HEK293 (cell line): ENCODE measurements at regions not wholly inside any gene's neighbourhood (a gene's known extent, or its start where the extent isn't known, plus 50 kb on each side); places are given as distances from the start of the nearest gene placed in this dataset.

Experiments
- HOXA7 ChIP-seq: sonication (generic); formaldehyde crosslinking; IDR thresholded peaks from 2 replicates; pipeline ENCODE4 v1.8.1; 2022; ENCODE audit warnings: missing genetic modification reagents, borderline replicate concordance
- KLF16 ChIP-seq: fragments of 450-650 bp; formaldehyde crosslinking; IDR thresholded peaks from 2 replicates; pipeline ENCODE4 v1.5.1; 2017; ENCODE audit warnings: missing biosample characterization, missing genetic modification characterization
- REPIN1 ChIP-seq: fragments of 450-650 bp; formaldehyde crosslinking; IDR thresholded peaks from 2 replicates; pipeline ENCODE4 v1.5.1; 2017; ENCODE audit warnings: missing biosample characterization, missing genetic modification characterization, low read depth
- TCF7L2 ChIP-seq: IDR thresholded peaks from 2 replicates; pipeline ENCODE4 v1.6.1; 2011; ENCODE audit warnings: low read depth, mild to moderate bottlenecking, inconsistent platforms, low read length, moderate library complexity, borderline replicate concordance
- ZBTB21 ChIP-seq: fragments of 450-650 bp; formaldehyde crosslinking; IDR thresholded peaks from 2 replicates; pipeline ENCODE4 v1.5.1; 2017; ENCODE audit warnings: missing biosample characterization, missing genetic modification characterization
- ZNF23 ChIP-seq: fragments of 450-650 bp; formaldehyde crosslinking; IDR thresholded peaks from 2 replicates; pipeline ENCODE4 v1.5.1; 2016; ENCODE audit warnings: missing biosample characterization, missing genetic modification characterization, borderline replicate concordance
- ZNF248 ChIP-seq: fragments of 450-650 bp; formaldehyde crosslinking; IDR thresholded peaks from 2 replicates; pipeline ENCODE4 v1.5.1; 2017; ENCODE audit warnings: missing biosample characterization, missing genetic modification characterization
- ZNF416 ChIP-seq: fragments of 450-650 bp; formaldehyde crosslinking; IDR thresholded peaks from 2 replicates; pipeline ENCODE4 v1.5.1; 2016; ENCODE audit warnings: missing biosample characterization, missing genetic modification characterization
- TF ChIP-seq, protein P1 (sequence below): fragments of 450-650 bp; formaldehyde crosslinking; IDR thresholded peaks from 2 replicates; pipeline ENCODE4 v1.5.1; 2016; ENCODE audit warnings: missing biosample characterization, missing genetic modification characterization
- TF ChIP-seq, protein P2 (sequence below): fragments of 450-650 bp; formaldehyde crosslinking; IDR thresholded peaks from 2 replicates; pipeline ENCODE4 v1.5.1; 2016; ENCODE audit warnings: missing biosample characterization, missing genetic modification characterization
- TF ChIP-seq, protein P3 (sequence below): fragments of 450-650 bp; formaldehyde crosslinking; IDR thresholded peaks from 2 replicates; pipeline ENCODE4 v1.5.1; 2016; ENCODE audit warnings: missing biosample characterization, missing genetic modification characterization, borderline replicate concordance

DNA sequence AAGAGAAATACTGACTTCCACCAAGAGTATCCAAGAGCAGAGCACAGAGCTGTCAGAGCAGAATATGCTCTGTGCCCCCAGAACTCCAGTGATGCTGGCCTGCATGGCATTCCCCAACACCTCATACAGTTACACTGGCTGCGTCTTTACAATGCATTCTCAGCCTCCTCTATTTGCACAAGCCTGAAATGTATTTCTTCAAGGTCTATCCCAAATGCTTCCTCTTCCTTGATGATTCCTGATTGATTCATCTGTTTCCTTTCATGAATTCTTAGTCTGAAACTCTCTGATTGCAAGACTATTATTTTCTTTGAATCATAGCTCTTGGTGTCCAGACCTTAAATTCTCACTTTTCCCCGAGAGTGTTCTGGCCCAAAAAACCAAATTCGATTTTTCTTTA lies 664.7 kb downstream of the MECOM start:
- TF ChIP-seq, protein P1, sequence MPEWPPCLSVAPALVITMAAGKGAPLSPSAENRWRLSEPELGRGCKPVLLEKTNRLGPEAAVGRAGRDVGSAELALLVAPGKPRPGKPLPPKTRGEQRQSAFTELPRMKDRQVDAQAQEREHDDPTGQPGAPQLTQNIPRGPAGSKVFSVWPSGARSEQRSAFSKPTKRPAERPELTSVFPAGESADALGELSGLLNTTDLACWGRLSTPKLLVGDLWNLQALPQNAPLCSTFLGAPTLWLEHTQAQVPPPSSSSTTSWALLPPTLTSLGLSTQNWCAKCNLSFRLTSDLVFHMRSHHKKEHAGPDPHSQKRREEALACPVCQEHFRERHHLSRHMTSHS (tag by site-specific recombination) = no peak
- no peak for TF ChIP-seq ZBTB21 (tag by site-specific recombination)
- TF ChIP-seq ZNF416 (tag by site-specific recombination) = no peak
- no peak for TF ChIP-seq KLF16 (tag by site-specific recombination)
- no peak for TF ChIP-seq TCF7L2
- TF ChIP-seq ZNF23 (tag by site-specific recombination) = no peak
- TF ChIP-seq, protein P2, sequence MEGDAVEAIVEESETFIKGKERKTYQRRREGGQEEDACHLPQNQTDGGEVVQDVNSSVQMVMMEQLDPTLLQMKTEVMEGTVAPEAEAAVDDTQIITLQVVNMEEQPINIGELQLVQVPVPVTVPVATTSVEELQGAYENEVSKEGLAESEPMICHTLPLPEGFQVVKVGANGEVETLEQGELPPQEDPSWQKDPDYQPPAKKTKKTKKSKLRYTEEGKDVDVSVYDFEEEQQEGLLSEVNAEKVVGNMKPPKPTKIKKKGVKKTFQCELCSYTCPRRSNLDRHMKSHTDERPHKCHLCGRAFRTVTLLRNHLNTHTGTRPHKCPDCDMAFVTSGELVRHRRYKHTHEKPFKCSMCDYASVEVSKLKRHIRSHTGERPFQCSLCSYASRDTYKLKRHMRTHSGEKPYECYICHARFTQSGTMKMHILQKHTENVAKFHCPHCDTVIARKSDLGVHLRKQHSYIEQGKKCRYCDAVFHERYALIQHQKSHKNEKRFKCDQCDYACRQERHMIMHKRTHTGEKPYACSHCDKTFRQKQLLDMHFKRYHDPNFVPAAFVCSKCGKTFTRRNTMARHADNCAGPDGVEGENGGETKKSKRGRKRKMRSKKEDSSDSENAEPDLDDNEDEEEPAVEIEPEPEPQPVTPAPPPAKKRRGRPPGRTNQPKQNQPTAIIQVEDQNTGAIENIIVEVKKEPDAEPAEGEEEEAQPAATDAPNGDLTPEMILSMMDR (tag by site-specific recombination) = no peak
- TF ChIP-seq REPIN1 (tag by site-specific recombination) = no peak
- TF ChIP-seq HOXA7 (CRISPR knock-in tag) = no peak
- TF ChIP-seq, protein P3, sequence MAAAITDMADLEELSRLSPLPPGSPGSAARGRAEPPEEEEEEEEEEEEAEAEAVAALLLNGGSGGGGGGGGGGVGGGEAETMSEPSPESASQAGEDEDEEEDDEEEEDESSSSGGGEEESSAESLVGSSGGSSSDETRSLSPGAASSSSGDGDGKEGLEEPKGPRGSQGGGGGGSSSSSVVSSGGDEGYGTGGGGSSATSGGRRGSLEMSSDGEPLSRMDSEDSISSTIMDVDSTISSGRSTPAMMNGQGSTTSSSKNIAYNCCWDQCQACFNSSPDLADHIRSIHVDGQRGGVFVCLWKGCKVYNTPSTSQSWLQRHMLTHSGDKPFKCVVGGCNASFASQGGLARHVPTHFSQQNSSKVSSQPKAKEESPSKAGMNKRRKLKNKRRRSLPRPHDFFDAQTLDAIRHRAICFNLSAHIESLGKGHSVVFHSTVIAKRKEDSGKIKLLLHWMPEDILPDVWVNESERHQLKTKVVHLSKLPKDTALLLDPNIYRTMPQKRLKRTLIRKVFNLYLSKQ (tag by site-specific recombination) = no peak
- no peak for TF ChIP-seq ZNF248 (tag by site-specific recombination)
